Heart left ventricle (tissue), 16 donors: ENCODE measurements at regions not wholly inside any gene's neighbourhood (a gene's known extent, or its start where the extent isn't known, plus 50 kb on each side); places are given as distances from the start of the nearest gene placed in this dataset.
"Not testable (repeated sequence)": the region's sequence is repeated elsewhere in the genome, so short reads cannot be mapped to it uniquely, and the experiment has no call there.

ENCODE experiments used
- ATAC-seq, 4 donors: fragments of 200-7000 bp; cut with Tn5 transposase; one replicate each; pipeline ENCODE4 v1.9.1; 2020 to 2022; ENCODE audit warnings: moderate library complexity in 4 of 4, mild to moderate bottlenecking in 3 of 4, moderate number of reproducible peaks in 1 of 4
- DNase-seq, 5 donors: peaks; one replicate each; pipeline ENCODE4 v3.0.0-alpha.2; 2020
- H3K27ac ChIP-seq, 12 donors: fragments of 200-600 bp; sonication (generic) in 4 of 12; one replicate each; pipeline versions ENCODE4 v1.5.0 to v1.8.0; 2016 to 2022; ENCODE audit warnings: mild to moderate bottlenecking in 2 of 12
- H3K27me3 ChIP-seq, 9 donors: fragments of 200-600 bp; sonication (generic) in 2 of 9; one replicate each; pipeline versions ENCODE4 v1.5.1 to v1.8.0; 2016 to 2022; ENCODE audit warnings: mild to moderate bottlenecking in 3 of 9
- H3K36me3 ChIP-seq, 9 donors: fragments of 200-600 bp; sonication (generic) in 2 of 9; one replicate each; pipeline versions ENCODE4 v1.5.0 to v1.8.0; 2018 to 2022; ENCODE audit warnings: mild to moderate bottlenecking in 2 of 9
- H3K4me1 ChIP-seq, 12 donors: fragments of 200-600 bp; sonication (generic) in 4 of 12; one replicate each; pipeline versions ENCODE4 v1.5.0 to v1.8.0; 2016 to 2022; ENCODE audit warnings: mild to moderate bottlenecking in 3 of 12
- H3K4me3 ChIP-seq, 12 donors: fragments of 200-600 bp; sonication (generic) in 4 of 12; one replicate each; pipeline versions ENCODE4 v1.5.0 to v1.8.0; 2017 to 2022; ENCODE audit warnings: mild to moderate bottlenecking in 9 of 12, moderate library complexity in 4 of 12
- H3K9me3 ChIP-seq, 12 donors: fragments of 200-600 bp; sonication (generic) in 4 of 12; one replicate each; pipeline versions ENCODE4 v1.5.0 to v1.8.0; 2016 to 2022; ENCODE audit warnings: mild to moderate bottlenecking in 1 of 12
- CTCF ChIP-seq, 12 donors: fragments of 200-600 bp; sonication (generic) in 4 of 12; IDR thresholded peaks; one replicate each; pipeline versions ENCODE4 v1.5.0 to v1.8.0; 2018 to 2022; ENCODE audit warnings: antibody characterized with exemption in 12 of 12, mild to moderate bottlenecking in 5 of 12
- POLR2A ChIP-seq, 2 donors: fragments of 450-650 bp; IDR thresholded peaks; one replicate each; pipeline ENCODE4 v1.6.1; 2017; ENCODE audit warnings: antibody characterized with exemption in 2 of 2, mild to moderate bottlenecking in 2 of 2, moderate library complexity in 2 of 2
- WGBS, 4 donors: extraction: QIAGEN DNeasy Blood & Tissue Kit in 2 of 4; methylation state at CpG; one replicate each; pipeline versions ENCODE4 v1.1.5 to v1.1.7; 2013 to 2018; 5-methylcytosine and 5-hydroxymethylcytosine counted together
- intact Hi-C, 10 donors: fragments of 100-400 bp; cut with DNase I; formaldehyde crosslinking; loops; one replicate each; pipeline versions ENCODE4 v1.11.1 to v1.14.2; 2022
- donor health status: ischemic (EF 13 %, LVEDD 7.1; RV severe dilation, severe dysfunction).
- donor health status: healthy with polysubstance abuse.
- donor health status: DM: no; HTN: yes; CAD: no.
- donor health status: DM: no; HTN: no; CAD: no.
- donor health status: ischemic (EF 25% LVEDD 6.9; RV normal size, moderate dysfunction).
- donor health status: ischemic (EF 25% LVEDD 5.7; RV mildly dilated, moderate dysfunction).
- donor health status: healthy.
- donor health status: DM: yes; HTN: yes; CAD: no.
- donor health status: ischemic (EF 35%, LVEDD 5.7; RV mildly dilated, moderate dysfunction).
- donor health status: nonischemic (EF 11% LVEDD 7.7; RV severe dilation, severe dysfunction).
- donor health status: DM: yes; HTN: yes; CAD: no.
- donor health status: PGD.
- donor health status: ischemic (EF 29% LVEDD 5.4; RV normal size, mild dysfunction).
- donor health status: nonischemic (EF 23%, LVEDD 6.1; RV moderate dilation, normal function).

DNA sequence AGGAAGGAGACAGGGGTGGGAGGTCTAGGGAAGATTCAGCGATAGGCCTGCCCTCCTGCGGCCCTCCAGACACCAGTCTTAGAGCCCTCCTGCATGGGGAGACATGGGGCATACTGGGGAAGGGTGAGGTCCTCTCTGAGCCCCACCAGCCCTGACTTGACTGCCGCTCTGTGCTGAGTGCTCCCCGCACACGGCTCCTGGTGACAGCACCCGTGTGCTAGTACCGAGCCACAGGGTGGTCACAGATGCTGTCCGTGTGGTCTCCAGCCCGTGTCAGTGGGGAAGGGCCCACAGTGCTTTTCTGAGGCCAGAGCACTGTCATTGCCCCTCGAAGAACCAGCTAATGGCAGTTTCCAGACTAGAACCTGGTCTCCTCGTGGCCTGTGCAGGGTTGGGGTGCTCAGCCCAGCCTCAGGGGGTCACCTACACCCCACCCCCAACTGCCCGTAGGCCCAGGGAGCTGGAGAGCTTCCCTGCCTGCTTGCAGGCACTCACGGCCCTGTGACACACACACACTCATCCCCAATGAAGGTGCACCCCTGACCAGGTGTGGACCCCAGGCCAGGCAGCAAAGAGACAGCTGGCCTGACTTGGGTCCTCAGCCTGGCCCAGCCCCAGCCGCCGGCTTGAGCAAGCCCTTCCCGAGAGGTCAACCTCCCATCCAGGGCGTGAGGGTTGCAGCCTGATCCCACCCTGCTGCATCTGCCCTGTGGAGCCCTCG, 86.0 kb upstream of the RET start:
- intact Hi-C loops, result no loop called here
- 86 to 90% (median 88%) methylated on average over 10 to 18 of the region's 18 CpGs for WGBS, 4 donors
- Histone ChIP-seq H3K9me3 (no peaks in the 10 kb centered on the region), H3K4me1 (no peaks in the 10 kb centered on the region), H3K36me3 (no peaks in the 10 kb centered on the region), H3K27me3 (peaks cover 0 to 6% (median 0%) of the 10 kb centered on the region in 9 donors), H3K4me3 (no peak overlapping the region), H3K27ac (no peak overlapping the region)
- DNase-seq (peak in 1 of 5 donors; percentile 3), ATAC-seq (no peak)
- TF ChIP-seq CTCF (IDR thresholded peaks at IDR 0.05), result no peak
- no peak for TF ChIP-seq POLR2A (IDR thresholded peaks at IDR 0.05)

DNA sequence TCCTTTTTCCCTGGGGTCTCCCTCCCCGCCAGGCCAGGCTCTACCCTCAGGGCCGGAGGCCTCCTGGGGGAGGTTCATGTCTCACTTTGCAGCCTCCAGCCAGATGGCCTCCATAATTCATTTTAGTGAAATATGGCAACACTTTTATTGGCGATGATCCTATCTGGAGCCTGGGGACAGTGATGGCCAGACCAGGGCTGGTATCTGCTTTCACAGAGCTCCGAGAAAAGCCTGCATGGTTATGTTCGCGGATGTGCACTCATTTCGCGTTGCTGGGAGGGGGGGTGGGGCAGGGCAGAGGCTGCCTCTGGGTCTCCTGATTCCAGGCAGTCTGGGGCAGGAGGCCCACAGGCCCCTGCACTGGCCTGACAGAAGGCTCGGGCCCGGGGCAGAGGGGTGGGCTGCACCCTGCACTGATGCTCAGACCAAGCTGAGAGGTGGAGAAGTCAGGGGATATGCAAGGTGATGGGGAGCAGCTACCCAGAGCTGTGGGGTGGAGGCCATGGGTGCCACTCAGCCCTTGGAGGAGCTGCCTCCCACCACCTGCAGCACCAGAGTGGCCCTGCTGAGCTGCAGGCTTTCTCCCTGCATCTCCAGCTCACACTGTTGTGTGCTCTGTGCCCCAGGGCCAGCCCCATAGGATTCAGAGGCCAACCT, 85.3 kb upstream of the RET start:
- WGBS, 4 donors, result 82 to 96% (median 86%) methylated on average over 6 to 10 of the region's 10 CpGs
- H3K36me3 ChIP-seq, result no peaks in the 10 kb centered on the region
- TF ChIP-seq CTCF (IDR thresholded peaks at IDR 0.05) (no peak), POLR2A (IDR thresholded peaks at IDR 0.05) (no peak)

GRCh38 chr10:42992156-42992956, 84.5 kb upstream of the RET start:
- Histone ChIP-seq H3K4me3 (no peak overlapping the region), H3K27ac (no peak overlapping the region), H3K4me1 (no peaks in the 10 kb centered on the region), H3K36me3 (no peaks in the 10 kb centered on the region), H3K9me3 (no peaks in the 10 kb centered on the region), H3K27me3 (peaks cover 0 to 6% (median 0%) of the 10 kb centered on the region in 9 donors)
- intact Hi-C loops, result no loop called here
- DNase-seq (peak in 2 of 5 donors; percentile 4 to 31), ATAC-seq (no peak)
- no peak for TF ChIP-seq POLR2A (IDR thresholded peaks at IDR 0.05)
- TF ChIP-seq CTCF (IDR thresholded peaks at IDR 0.05), result no peak
- 83 to 92% (median 87%) methylated on average over 7 to 12 of the region's 12 CpGs for WGBS, 4 donors

More for the DNA sequence above, 85.3 kb upstream of the RET start:
- no peak overlapping the region for H3K27ac ChIP-seq
- ATAC-seq (no peak), DNase-seq (peak in 1 of 5 donors; percentile 3)
- H3K4me3 ChIP-seq, result no peak overlapping the region
- H3K4me1 ChIP-seq, result no peaks in the 10 kb centered on the region
- H3K27me3 ChIP-seq, result peaks cover 0 to 6% (median 0%) of the 10 kb centered on the region in 9 donors
- intact Hi-C loops, result no loop called here
- H3K9me3 ChIP-seq, result no peaks in the 10 kb centered on the region

GRCh38 chr10:42992957-42993390, 83.9 kb upstream of the RET start:
- Histone ChIP-seq H3K4me3 (no peak overlapping the region), H3K27me3 (peaks cover 0 to 6% (median 0%) of the 10 kb centered on the region in 9 donors), H3K9me3 (no peaks in the 10 kb centered on the region), H3K4me1 (no peaks in the 10 kb centered on the region), H3K27ac (no peak overlapping the region), H3K36me3 (no peaks in the 10 kb centered on the region)
- ATAC-seq (no peak), DNase-seq (peak in 1 of 5 donors; percentile 23)
- TF ChIP-seq POLR2A (IDR thresholded peaks at IDR 0.05) (no peak), CTCF (IDR thresholded peaks at IDR 0.05) (no peak)
- intact Hi-C loops, result no loop called here
- WGBS, 4 donors, result 91 to 95% (median 92%) methylated on average over 13 of the region's 13 CpGs

DNA sequence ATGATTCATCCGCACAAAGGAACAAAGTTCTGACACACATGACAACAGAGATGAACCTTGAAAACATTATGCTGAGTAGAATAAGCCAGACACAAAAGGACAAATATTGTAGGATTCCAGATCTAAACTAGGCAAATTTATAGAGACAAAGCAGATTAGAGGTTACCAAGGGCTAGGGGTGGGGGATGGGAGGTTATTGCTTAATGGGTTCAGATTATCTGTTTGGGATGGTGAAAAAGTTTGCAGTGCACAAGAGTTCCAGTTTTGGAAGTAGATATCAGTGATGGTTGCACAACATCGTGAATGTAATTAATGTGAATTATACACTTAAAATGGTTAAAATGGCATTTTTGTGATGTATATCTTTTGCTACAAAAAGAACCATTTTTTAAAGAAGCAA, 82.0 kb upstream of the RET start:
- H3K27ac ChIP-seq, H3K36me3 ChIP-seq, H3K4me3 ChIP-seq, ATAC-seq, intact Hi-C loops, H3K4me1 ChIP-seq, DNase-seq, H3K9me3 ChIP-seq, H3K27me3 ChIP-seq: not testable (repeated sequence)
- WGBS, 4 donors, result 94 to 100% (median 99%) methylated on average over 1 of the region's 2 CpGs
